SK-N-SH (cell line): ENCODE measurements at regions not wholly inside any gene's neighbourhood (a gene's known extent, or its start where the extent isn't known, plus 50 kb on each side); places are given as distances from the start of the nearest gene placed in this dataset.

ENCODE experiments used
- CTCF ChIA-PET: fragments of 300-600, 350-600 bp; formaldehyde crosslinking; extraction: SDS; loops from one replicate; lab custom pipeline; 2021; lab: Yijun Ruan, JAX
- POLR2A ChIA-PET: fragments of 350-600 bp; sonication (Branson Sonifier 250); formaldehyde crosslinking; extraction: SDS; loops from one replicate; lab custom pipeline; 2020; ENCODE audit warnings: antibody characterized with exemption, inconsistent platforms; lab: Yijun Ruan, JAX
- DNase-seq: peaks from one replicate; pipeline ENCODE4 v3.0.0; 2012
- H2AFZ ChIP-seq: fragments of 200-600 bp; sonication (generic); 2 replicates; pipeline ENCODE4 v1.8.1; 2016; ENCODE audit warnings: antibody characterized with exemption, mild to moderate bottlenecking, low read depth
- H3F3A ChIP-seq: fragments of 200-600 bp; sonication (generic); replicated peaks from 2 replicates; pipeline ENCODE3; 2016; ENCODE audit warnings: antibody characterized with exemption, mild to moderate bottlenecking; ENCODE audit not compliant: insufficient read depth
- H3K27ac ChIP-seq, 2 experiments: fragments of 200-500 bp in 1 of 2; fragments of 200-600 bp in 1 of 2; sonication (Bioruptor generic) in 1 of 2; sonication (generic), shearing (Covaris generic) in 1 of 2; 2 replicates each; pipeline versions ENCODE4 v1.5.1 to v1.6.1; 2014 to 2016; ENCODE audit warnings: low read depth in 2 of 2, inconsistent platforms in 1 of 2, low read length in 1 of 2, mild to moderate bottlenecking in 1 of 2, mixed read lengths in 1 of 2
- H3K27me3 ChIP-seq: fragments of 200-600 bp; sonication (generic), shearing (Covaris generic); 2 replicates; pipeline ENCODE4 v1.6.1; 2016; ENCODE audit warnings: mixed run types; ENCODE audit not compliant: insufficient read depth
- H3K36me3 ChIP-seq, 2 experiments: fragments of 200-500 bp in 1 of 2; fragments of 200-600 bp in 1 of 2; sonication (Bioruptor generic) in 1 of 2; sonication (generic) in 1 of 2; replicated peaks in 1 of 2; 2 replicates each; pipeline versions ENCODE3 to v1.5.1; 2014 to 2016; ENCODE audit warnings: low read length in 1 of 2, mild to moderate bottlenecking in 1 of 2; ENCODE audit not compliant: insufficient read depth in 2 of 2, control insufficient read depth in 1 of 2
- H3K4me1 ChIP-seq, 2 experiments: fragments of 200-500 bp in 1 of 2; fragments of 200-600 bp in 1 of 2; sonication (Bioruptor generic) in 1 of 2; sonication (generic), shearing (Covaris generic) in 1 of 2; 2 replicates each; pipeline versions ENCODE4 v1.5.1 to v1.6.1; 2014 to 2016; ENCODE audit warnings: low read depth in 1 of 2, low read length in 1 of 2, mixed run types in 1 of 2; ENCODE audit not compliant: insufficient read depth in 2 of 2, control insufficient read depth in 1 of 2
- H3K4me2 ChIP-seq: fragments of 200-600 bp; sonication (generic), shearing (Covaris generic); 2 replicates; pipeline ENCODE4 v1.6.1; 2017; ENCODE audit warnings: mixed run types
- H3K4me3 ChIP-seq, 2 experiments: fragments of 200-500 bp in 1 of 2; fragments of 200-600 bp in 1 of 2; sonication (Bioruptor generic) in 1 of 2; sonication (generic), shearing (Covaris generic) in 1 of 2; 2 replicates each; pipeline versions ENCODE4 v1.5.1 to v1.8.1; 2014 to 2016; ENCODE audit warnings: low read depth in 2 of 2, inconsistent platforms in 1 of 2, low read length in 1 of 2, mild to moderate bottlenecking in 1 of 2, mixed read lengths in 1 of 2, moderate library complexity in 1 of 2
- H3K79me2 ChIP-seq: fragments of 200-600 bp; sonication (generic); 2 replicates; pipeline ENCODE4 v1.8.1; 2017; ENCODE audit warnings: mild to moderate bottlenecking; ENCODE audit not compliant: insufficient read depth
- H3K9ac ChIP-seq: fragments of 200-600 bp; sonication (generic); 2 replicates; pipeline ENCODE4 v1.6.1; 2017; ENCODE audit warnings: mixed run types
- H3K9me2 ChIP-seq: fragments of 200-600 bp; sonication (generic); 2 replicates; pipeline ENCODE4 v1.6.1; 2017; ENCODE audit warnings: mixed run types
- H3K9me3 ChIP-seq: fragments of 200-600 bp; sonication (generic); 2 replicates; pipeline ENCODE4 v1.6.1; 2017; ENCODE audit warnings: mixed run types, mild to moderate bottlenecking, moderate library complexity
- H4K20me1 ChIP-seq: fragments of 200-600 bp; sonication (generic); 2 replicates; pipeline ENCODE4 v1.6.1; 2017; ENCODE audit warnings: mild to moderate bottlenecking, mixed run types; ENCODE audit not compliant: insufficient read depth
- CHD2 ChIP-seq: fragments of 150-350 bp; IDR thresholded peaks from 2 replicates; pipeline ENCODE4 v1.6.1; 2018; ENCODE audit warnings: low read length; ENCODE audit not compliant: partially characterized antibody
- FOXJ3 ChIP-seq: sonication (generic); formaldehyde crosslinking; IDR thresholded peaks from 2 replicates; pipeline ENCODE4 v1.5.1; 2020; ENCODE audit warnings: mild to moderate bottlenecking, missing genetic modification reagents
- FOXM1 ChIP-seq: IDR thresholded peaks from 2 replicates; pipeline ENCODE4 v1.4.0; 2012; ENCODE audit warnings: low read depth, mild to moderate bottlenecking
- GATA2 ChIP-seq: sonication (generic); formaldehyde crosslinking; IDR thresholded peaks from 2 replicates; pipeline ENCODE4 v1.5.0; 2020; ENCODE audit warnings: mild to moderate bottlenecking, missing genetic modification reagents
- MXI1 ChIP-seq: IDR thresholded peaks from 2 replicates; pipeline ENCODE4 v1.6.1; 2012; ENCODE audit warnings: mild to moderate bottlenecking, low read depth, low read length, improper control_type of control experiment
- NRF1 ChIP-seq: IDR thresholded peaks from 2 replicates; pipeline ENCODE4 v1.6.1; 2012; ENCODE audit warnings: low read depth, mild to moderate bottlenecking, low read length
- REST ChIP-seq: IDR thresholded peaks from 2 replicates; pipeline ENCODE4 v1.6.1; 2012; ENCODE audit warnings: mild to moderate bottlenecking, low read depth, low read length, moderate library complexity
- RFX5 ChIP-seq: IDR thresholded peaks from 2 replicates; pipeline ENCODE4 v1.6.1; 2012; ENCODE audit warnings: mild to moderate bottlenecking, improper control_type of control experiment, low read length
- SIN3A ChIP-seq: IDR thresholded peaks from 2 replicates; pipeline ENCODE4 v1.6.1; 2012; ENCODE audit warnings: low read depth, mild to moderate bottlenecking, low read length, moderate library complexity, borderline replicate concordance
- TAF1 ChIP-seq: IDR thresholded peaks from 2 replicates; pipeline ENCODE4 v1.6.1; 2012; ENCODE audit warnings: low read depth, mild to moderate bottlenecking, low read length, moderate library complexity, borderline replicate concordance
- USF2 ChIP-seq: fragments of 150-350 bp; IDR thresholded peaks from 2 replicates; pipeline ENCODE4 v1.6.1; 2017; ENCODE audit warnings: antibody characterized with exemption, low read length, low read depth, borderline replicate concordance
- YY1 ChIP-seq: IDR thresholded peaks from 2 replicates; pipeline ENCODE4 v1.4.0; 2012; ENCODE audit warnings: low read depth, mild to moderate bottlenecking
- WGBS: methylation state at CpG from one replicate; pipeline ENCODE4 v1.1.6; 2017; ENCODE audit warnings: low lambda C conversion rate; 5-methylcytosine and 5-hydroxymethylcytosine counted together
- TF ChIP-seq, protein P1 (sequence below): IDR thresholded peaks from 2 replicates; pipeline ENCODE4 v1.4.0; 2012; ENCODE audit warnings: low read depth
- TF ChIP-seq, protein P2 (sequence below): fragments of 200-600 bp; sonication (generic); IDR thresholded peaks from 2 replicates; pipeline ENCODE4 v1.6.1; 2017; ENCODE audit warnings: antibody characterized with exemption, mild to moderate bottlenecking, moderate library complexity

GRCh38 chr13:80716610-80717081 lies 375.7 kb upstream of the SPRY2 start:
- POLR2A ChIA-PET, result no interaction called here

DNA sequence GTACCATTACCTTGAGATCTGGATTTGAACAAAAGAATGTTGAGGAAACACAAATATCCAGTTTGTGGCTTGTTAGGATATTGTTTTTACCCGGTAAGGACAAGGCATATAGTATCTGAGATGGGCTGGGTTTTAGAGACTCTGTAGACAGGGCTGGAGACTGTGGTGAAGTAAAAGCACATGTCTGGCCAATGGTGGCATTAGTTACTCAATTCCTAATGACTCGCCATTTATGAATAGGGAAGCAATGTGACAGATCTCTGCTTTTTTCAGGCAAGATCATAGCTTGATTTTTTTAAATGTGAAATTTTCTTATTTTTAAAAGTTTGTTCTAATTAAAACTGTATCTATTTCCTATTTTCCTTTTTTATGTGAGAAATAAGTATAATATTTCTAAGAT lies 371.1 kb upstream of the SPRY2 start:
- ChIA-PET POLR2A (no interaction called here), CTCF (no interaction called here)
- Histone ChIP-seq H3K4me2 (no peak overlapping the region), H3K9me2 (no peaks in the 10 kb centered on the region), H3K27ac (no peak overlapping the region), H3K27me3 (no peaks in the 10 kb centered on the region), H2AFZ (no peak overlapping the region), H3K4me1 (no peaks in the 10 kb centered on the region; a peak in 1 of 4 replicates), H3K4me3 (no peak overlapping the region), H3K9me3 (no peaks in the 10 kb centered on the region), H3K36me3 (no peaks in the 10 kb centered on the region), H4K20me1 (no peaks in the 10 kb centered on the region), H3K79me2 (no peaks in the 10 kb centered on the region), H3K9ac (no peak overlapping the region), H3F3A (no peaks in the 10 kb centered on the region)
- 67% methylated on average over 2 of the region's 2 CpGs for WGBS
- TF ChIP-seq GATA2 (CRISPR knock-in tag) (no peak), YY1 (no peak), REST (no peak), RFX5 (no peak), TAF1 (no peak), MXI1 (no peak), NRF1 (no peak)
- TF ChIP-seq, protein P1, sequence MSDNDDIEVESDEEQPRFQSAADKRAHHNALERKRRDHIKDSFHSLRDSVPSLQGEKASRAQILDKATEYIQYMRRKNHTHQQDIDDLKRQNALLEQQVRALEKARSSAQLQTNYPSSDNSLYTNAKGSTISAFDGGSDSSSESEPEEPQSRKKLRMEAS, result no peak
- TF ChIP-seq, protein P2, sequence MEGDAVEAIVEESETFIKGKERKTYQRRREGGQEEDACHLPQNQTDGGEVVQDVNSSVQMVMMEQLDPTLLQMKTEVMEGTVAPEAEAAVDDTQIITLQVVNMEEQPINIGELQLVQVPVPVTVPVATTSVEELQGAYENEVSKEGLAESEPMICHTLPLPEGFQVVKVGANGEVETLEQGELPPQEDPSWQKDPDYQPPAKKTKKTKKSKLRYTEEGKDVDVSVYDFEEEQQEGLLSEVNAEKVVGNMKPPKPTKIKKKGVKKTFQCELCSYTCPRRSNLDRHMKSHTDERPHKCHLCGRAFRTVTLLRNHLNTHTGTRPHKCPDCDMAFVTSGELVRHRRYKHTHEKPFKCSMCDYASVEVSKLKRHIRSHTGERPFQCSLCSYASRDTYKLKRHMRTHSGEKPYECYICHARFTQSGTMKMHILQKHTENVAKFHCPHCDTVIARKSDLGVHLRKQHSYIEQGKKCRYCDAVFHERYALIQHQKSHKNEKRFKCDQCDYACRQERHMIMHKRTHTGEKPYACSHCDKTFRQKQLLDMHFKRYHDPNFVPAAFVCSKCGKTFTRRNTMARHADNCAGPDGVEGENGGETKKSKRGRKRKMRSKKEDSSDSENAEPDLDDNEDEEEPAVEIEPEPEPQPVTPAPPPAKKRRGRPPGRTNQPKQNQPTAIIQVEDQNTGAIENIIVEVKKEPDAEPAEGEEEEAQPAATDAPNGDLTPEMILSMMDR, result no peak
- DNase-seq, result no peak

More at GRCh38 chr13:80716610-80717081, 375.7 kb upstream of the SPRY2 start:
- Histone ChIP-seq H4K20me1 (no peaks in the 10 kb centered on the region), H3F3A (no peaks in the 10 kb centered on the region), H3K9ac (no peak overlapping the region), H3K9me3 (no peaks in the 10 kb centered on the region), H3K79me2 (no peaks in the 10 kb centered on the region), H3K4me3 (no peak overlapping the region), H2AFZ (no peak overlapping the region), H3K27ac (no peak overlapping the region), H3K4me1 (no peaks in the 10 kb centered on the region), H3K9me2 (no peaks in the 10 kb centered on the region), H3K4me2 (no peak overlapping the region), H3K27me3 (no peaks in the 10 kb centered on the region), H3K36me3 (no peaks in the 10 kb centered on the region)
- CTCF ChIA-PET, result no interaction called here
- no peak for DNase-seq
- 70% methylated on average over 5 of the region's 5 CpGs for WGBS
- TF ChIP-seq FOXM1 (no peak), FOXJ3 (CRISPR knock-in tag) (no peak), CHD2 (no peak), USF2 (no peak), YY1 (no peak), SIN3A (no peak)
- TF ChIP-seq, protein P2, result no peak
